ENCODE measurements at regions not wholly inside any gene's neighbourhood (a gene's known extent, or its start where the extent isn't known, plus 50 kb on each side); places are given as distances from the start of the nearest gene placed in this dataset.

- no peak for DNase-seq (ENCODE audit: low spot score)
Measured at GRCh38 chr11:111026241-111026640, 219.3 kb upstream of the POU2AF2 start.

- DNase-seq (ENCODE audit: low spot score): no peak
Measured at GRCh38 chr11:111021131-111021530, 224.4 kb upstream of the POU2AF2 start.

GRCh38 chr11:111019871-111020670 lies 225.5 kb upstream of the POU2AF2 start:
- DNase-seq (ENCODE audit: low spot score): no peak

DNA sequence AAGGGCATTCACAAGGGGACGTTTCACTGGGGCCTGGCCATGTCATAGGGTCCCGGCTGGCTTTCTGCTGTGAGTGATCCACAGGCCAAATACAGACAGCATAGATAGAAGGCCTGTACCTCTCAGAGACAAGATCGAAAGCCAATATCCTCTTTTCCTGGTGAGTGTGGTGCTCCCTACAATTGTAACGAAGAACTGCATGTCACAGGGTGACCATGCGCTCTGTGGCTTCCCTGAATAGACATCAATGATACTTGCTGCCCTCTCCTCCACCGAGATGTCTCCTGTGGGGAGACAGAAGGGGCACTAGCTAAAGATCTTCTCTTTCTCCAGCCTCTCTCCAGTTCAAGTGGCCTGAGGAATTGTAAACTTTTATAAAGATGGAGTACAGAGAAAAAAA lies 226.1 kb upstream of the POU2AF2 start:
- DNase-seq (ENCODE audit: low spot score): no peak

DNA sequence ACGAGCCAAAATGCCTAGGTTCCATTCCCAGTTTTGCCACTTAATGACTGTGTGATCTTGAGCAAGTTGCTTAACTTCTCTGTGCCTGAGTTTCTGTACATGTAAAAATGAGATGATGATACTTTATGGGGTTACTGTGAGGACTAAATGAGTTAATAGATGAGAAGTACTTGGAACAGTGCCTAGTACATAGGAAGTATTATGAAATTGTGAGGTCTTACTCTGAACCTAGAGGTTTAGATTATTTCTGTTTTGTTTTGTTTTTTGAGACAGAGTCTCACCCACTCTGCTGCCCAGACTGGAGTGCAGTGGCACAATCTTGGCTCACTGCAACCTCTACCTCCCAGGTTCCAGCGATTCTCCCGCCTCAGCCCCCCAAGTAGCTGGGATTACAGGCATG lies 227.0 kb upstream of the POU2AF2 start:
- no peak for DNase-seq (ENCODE audit: low spot score)

GRCh38 chr11:111012491-111012890 lies 233.0 kb upstream of the POU2AF2 start:
- DNase-seq (ENCODE audit: low spot score): no peak

DNA sequence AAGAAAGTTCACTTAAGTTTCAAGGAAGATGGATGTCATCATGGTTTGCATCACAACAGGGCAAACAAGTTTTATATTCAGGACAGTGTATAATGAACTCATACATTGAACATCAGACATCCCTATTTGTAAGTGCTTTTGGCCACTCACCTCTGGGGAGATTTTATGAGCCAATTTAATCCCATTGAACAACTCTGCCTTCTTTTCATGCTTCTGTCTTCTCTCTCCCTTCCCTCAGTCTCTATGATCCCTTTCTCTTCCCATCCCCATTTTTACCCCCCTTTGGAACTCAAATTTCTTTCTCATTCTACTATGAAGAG lies 234.3 kb upstream of the POU2AF2 start:
- no peak for DNase-seq (ENCODE audit: low spot score)

GRCh38 chr11:111010391-111011274 lies 234.9 kb upstream of the POU2AF2 start:
- DNase-seq (ENCODE audit: low spot score): no peak

GRCh38 chr11:111006227-111006626 lies 239.3 kb upstream of the POU2AF2 start:
- no peak for DNase-seq (ENCODE audit: low spot score)

DNA sequence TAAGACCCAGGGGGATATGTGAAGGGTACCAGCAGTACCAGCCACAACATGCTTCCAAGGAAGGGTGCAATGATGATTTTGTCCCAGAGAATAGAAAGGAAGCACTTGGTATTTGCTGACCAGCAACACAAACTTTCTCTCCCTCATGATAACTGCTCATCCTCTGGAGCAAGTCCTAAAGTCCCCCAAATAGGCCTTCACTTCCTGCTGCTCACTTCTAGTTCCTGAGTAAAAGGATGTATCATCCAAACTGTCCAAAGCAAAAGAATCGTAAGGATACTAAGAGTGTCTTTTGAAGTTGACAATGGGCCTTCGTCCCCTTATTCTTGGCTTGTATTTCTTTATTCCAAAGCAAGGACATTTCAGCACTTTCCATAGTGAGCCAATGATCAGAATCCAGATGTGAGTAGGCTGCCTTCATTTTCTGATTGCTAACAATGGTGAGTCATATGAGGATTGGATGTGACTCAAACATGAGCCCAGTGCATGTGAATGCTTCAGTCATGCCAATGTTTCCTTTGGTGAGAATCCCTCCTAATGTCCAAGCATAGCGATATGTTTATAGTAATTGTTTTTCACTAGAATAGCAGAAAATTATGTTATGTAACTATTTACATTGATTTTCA lies 243.4 kb upstream of the POU2AF2 start:
- peak; percentile 37 for DNase-seq (ENCODE audit: low spot score)

DNA sequence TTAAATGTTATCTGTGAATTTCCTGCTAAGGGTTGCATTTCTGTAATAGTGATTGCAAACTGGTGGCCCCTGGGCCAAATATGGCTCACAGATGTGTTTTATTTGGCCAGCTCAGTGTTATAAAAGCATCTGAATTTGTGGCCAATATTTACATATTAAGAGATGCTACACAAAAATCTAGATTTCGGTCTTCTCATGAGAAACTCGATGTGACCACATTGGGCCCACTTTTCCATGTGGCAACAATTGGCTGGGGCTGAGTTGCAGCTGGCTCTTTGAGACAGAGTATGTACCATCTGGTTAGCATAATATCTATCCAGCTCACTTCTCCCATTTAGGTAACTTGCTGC lies 244.5 kb upstream of the POU2AF2 start:
- DNase-seq (ENCODE audit: low spot score): no peak

- no peak for DNase-seq (ENCODE audit: low spot score)
Measured at GRCh38 chr11:111000400-111001080, 245.0 kb upstream of the POU2AF2 start.

- no peak for DNase-seq (ENCODE audit: low spot score)
Measured at GRCh38 chr11:110992481-110992880, 253.0 kb upstream of the POU2AF2 start.

- DNase-seq (ENCODE audit: low spot score): no peak
Measured at GRCh38 chr11:110991661-110992355, 253.7 kb upstream of the POU2AF2 start.

- DNase-seq (ENCODE audit: low spot score): no peak
Measured at GRCh38 chr11:110990311-110990710, 255.2 kb upstream of the POU2AF2 start.

DNA sequence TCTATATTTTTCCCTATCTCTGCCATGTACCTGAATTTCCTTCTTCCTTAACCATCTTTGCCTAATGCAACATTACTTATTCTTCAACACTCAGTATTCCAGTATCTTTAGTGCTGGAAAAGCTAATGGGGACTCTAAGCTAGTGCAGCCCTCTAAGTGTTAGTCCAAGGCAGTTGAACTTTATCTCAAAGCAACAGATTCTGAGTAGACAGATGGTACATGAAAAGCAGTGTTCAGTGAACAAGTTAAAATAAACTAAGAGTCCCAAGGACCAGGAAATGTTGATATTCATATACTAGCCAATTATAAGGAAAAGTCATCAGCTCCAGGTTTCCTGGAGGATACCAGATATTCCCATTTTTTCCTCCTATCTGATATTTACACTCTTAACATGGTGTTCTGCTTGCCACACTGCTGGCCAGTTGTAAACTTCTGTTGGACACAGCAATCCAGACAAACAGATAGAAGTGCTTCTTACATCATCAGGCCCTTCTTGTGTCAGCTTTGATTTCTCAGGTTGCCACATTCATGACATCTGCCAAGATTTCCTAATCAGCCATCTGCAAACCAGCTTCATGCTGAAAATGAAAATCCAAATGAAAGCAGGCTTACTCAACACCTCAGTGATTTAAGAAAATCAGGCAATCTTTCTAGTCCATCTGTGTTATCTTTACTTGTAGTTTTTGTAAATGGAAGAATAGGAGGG lies 255.9 kb upstream of the POU2AF2 start:
- DNase-seq (ENCODE audit: low spot score): no peak

DNA sequence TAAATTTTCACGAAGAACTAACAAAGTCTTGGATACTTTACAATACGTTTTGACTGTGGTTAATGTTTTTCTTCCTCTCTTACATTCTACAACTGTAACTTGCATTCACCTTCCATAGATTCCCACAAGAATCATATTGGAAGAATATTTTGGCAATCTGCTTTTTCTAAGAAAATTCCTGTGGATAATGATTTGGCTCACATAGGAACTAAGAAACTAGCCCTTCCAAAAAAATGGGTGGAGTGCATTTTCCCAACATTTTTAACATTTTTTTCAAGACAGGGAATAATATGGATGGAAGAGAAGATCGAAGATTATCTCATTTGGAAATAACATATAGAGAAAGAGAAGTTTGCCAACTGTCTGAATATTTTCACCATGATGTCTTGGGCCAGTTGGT lies 256.9 kb upstream of the POU2AF2 start:
- DNase-seq (ENCODE audit: low spot score): no peak

GRCh38 chr11:110986016-110986415 lies 259.5 kb upstream of the POU2AF2 start:
- DNase-seq (ENCODE audit: low spot score): no peak

DNA sequence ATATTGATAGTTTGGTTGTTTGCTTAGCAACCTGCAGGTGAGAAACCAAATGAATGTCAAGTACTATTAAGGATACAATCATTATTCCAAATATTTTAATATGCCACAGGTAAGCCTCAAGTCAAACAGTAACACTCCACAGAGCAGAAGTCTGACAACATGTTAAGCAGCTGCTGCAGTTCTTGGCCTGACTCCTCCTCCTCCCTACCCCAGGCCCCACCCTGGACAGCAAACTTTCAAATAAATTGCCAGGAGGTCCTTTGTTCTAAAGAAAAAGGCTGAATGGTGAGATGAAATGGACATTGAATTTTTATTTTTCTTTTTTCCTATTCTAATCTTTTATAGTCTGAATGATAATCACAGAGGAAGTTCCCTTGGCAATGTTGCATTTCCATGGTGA lies 260.0 kb upstream of the POU2AF2 start:
- DNase-seq (ENCODE audit: low spot score): no peak

GRCh38 chr11:110984693-110985092 lies 260.8 kb upstream of the POU2AF2 start:
- no peak for DNase-seq (ENCODE audit: low spot score)

DNA sequence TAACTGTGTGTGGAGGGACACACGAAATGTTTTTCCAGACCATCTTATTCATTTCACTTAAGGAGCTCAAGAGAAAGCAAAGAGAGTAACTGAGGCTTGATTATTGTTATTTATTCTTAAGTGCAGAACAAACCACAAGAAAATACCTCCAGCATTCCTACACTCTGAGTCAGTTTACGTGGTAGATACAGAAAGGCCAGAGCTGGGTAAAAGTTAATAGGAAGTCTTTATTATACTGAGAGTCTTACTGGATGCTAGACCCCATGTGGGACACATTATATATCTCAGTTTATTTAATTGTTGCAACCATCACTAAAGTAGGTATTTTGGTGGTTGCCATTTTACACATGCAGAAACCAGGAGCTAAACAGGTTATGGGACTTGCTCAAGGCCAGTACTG lies 261.4 kb upstream of the POU2AF2 start:
- no peak for DNase-seq (ENCODE audit: low spot score)
